Mucosa of rectum (tissue), 2 donors: ENCODE measurements at regions not wholly inside any gene's neighbourhood (a gene's known extent, or its start where the extent isn't known, plus 50 kb on each side); places are given as distances from the start of the nearest gene placed in this dataset.
"Not testable (repeated sequence)": the region's sequence is repeated elsewhere in the genome, so short reads cannot be mapped to it uniquely, and the experiment has no call there.

Experiments used
- H3K27ac ChIP-seq, 2 donors: one replicate each; pipeline ENCODE4 v1.7.0; 2013; ENCODE audit warnings: inconsistent platforms in 2 of 2, low read depth in 2 of 2, low read length in 2 of 2
- H3K27me3 ChIP-seq, 2 donors: one replicate each; pipeline ENCODE4 v1.7.0; 2013; ENCODE audit warnings: low read length in 2 of 2; ENCODE audit not compliant: control insufficient read depth in 2 of 2, insufficient read depth in 2 of 2
- H3K36me3 ChIP-seq, 2 donors: one replicate each; pipeline ENCODE4 v1.7.0; 2013; ENCODE audit warnings: low read length in 2 of 2; ENCODE audit not compliant: control insufficient read depth in 2 of 2, insufficient read depth in 2 of 2
- H3K4me1 ChIP-seq, 2 donors: one replicate each; pipeline ENCODE4 v1.7.0; 2013; ENCODE audit warnings: low read length in 2 of 2, mild to moderate bottlenecking in 1 of 2; ENCODE audit not compliant: control insufficient read depth in 2 of 2, insufficient read depth in 2 of 2
- H3K4me3 ChIP-seq, 2 donors: one replicate each; pipeline ENCODE4 v1.7.0; 2013; ENCODE audit warnings: low read length in 2 of 2
- H3K9ac ChIP-seq, 2 donors: one replicate each; pipeline ENCODE4 v1.7.0; 2013; ENCODE audit warnings: low read length in 2 of 2, low read depth in 1 of 2, mild to moderate bottlenecking in 1 of 2
- H3K9me3 ChIP-seq, 2 donors: one replicate each; pipeline ENCODE4 v1.7.0; 2013; ENCODE audit warnings: low read length in 2 of 2; ENCODE audit not compliant: control insufficient read depth in 2 of 2
- donor health status: healthy.
- donor health status: Normal muscosa, but diverticular disease.

DNA sequence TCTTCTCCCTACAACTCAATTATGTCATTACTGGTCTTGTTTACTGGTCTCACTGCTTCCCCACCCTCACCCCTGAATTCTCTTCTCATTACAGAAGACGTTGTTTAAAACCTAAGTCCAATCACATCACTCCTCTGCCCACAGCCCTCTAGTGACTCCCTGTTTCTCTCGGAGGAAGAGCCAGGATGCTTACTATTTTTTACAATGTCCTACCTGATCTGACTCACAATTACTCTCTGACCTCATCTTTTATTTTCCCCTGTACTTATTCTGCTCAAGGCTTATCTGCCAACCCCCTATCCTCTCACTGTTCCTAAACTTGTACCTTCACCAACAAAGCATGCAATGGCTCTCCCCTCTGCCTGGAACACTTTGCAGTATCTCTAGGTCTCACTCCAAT, 400.4 kb upstream of the PTCHD4 start:
- H3K4me3 ChIP-seq: no peak overlapping the region
- H3K36me3 ChIP-seq: no peaks in the 10 kb centered on the region
- no peak overlapping the region for H3K9ac ChIP-seq
- H3K27me3 ChIP-seq: no peaks in the 10 kb centered on the region
- H3K4me1 ChIP-seq: no peaks in the 10 kb centered on the region
- H3K9me3 ChIP-seq: no peaks in the 10 kb centered on the region
- no peak overlapping the region for H3K27ac ChIP-seq

DNA sequence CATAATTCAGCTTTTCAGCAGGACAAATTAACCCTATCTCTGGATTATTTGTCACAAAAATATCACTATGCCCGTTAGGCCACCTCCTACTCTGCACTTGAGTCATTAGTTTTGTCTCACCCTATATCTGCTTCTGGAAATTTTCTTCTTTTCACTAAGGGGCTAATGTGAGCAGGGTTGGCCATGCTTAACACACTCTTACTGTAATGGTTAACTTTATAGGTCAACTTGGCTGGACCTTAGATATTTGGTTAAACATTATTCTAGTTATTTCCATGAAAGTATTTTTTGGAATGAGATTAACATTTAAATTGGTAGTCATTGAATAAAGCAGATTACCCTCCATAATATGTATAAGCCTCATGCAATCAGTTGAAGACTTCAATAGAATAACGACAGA, 394.6 kb upstream of the PTCHD4 start:
- H3K27me3 ChIP-seq: no peaks in the 10 kb centered on the region
- no peaks in the 10 kb centered on the region for H3K4me1 ChIP-seq
- no peaks in the 10 kb centered on the region for H3K9me3 ChIP-seq
- no peaks in the 10 kb centered on the region for H3K36me3 ChIP-seq
- H3K9ac ChIP-seq: no peak overlapping the region
- no peak overlapping the region for H3K4me3 ChIP-seq
- H3K27ac ChIP-seq: no peak overlapping the region

DNA sequence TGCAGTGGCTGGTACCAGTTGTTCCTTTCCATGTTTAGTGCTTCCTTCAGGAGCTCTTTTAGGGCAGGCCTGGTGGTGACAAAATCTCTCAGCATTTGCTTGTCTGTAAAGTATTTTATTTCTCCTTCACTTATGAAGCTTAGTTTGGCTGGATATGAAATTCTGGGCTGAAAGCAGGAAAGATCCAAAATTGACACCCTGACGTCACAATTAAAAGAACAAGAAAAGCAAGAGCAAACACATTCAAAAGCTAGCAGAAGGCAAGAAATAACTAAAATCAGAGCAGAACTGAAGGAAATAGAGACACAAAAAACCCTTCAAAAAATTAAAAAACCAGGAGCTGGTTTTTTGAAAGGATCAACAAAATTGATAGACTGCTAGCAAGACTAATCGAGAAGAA, 382.4 kb upstream of the PTCHD4 start:
- not testable (repeated sequence) for H3K27me3 ChIP-seq, H3K9ac ChIP-seq, H3K27ac ChIP-seq, H3K4me3 ChIP-seq, H3K4me1 ChIP-seq, H3K36me3 ChIP-seq, H3K9me3 ChIP-seq

DNA sequence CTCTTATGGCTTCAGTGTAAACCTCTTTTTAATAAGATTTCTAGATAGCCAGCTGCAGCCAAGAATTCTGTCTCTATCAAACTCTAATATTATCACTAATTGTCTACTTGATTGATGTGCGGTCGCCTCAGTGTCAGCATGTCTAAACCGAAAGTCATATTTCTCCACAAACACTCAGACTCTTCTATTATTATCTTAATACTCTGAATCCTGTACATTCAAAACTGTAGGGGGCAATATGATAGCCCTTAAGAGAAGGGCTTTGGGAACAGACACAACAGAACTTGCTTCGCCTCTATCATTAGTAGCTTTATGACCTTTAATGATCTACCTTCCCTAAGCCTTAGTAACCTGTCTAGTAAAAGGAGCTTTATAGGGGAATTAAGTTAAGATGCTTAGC, 379.7 kb upstream of the PTCHD4 start:
- no peaks in the 10 kb centered on the region for H3K4me1 ChIP-seq

DNA sequence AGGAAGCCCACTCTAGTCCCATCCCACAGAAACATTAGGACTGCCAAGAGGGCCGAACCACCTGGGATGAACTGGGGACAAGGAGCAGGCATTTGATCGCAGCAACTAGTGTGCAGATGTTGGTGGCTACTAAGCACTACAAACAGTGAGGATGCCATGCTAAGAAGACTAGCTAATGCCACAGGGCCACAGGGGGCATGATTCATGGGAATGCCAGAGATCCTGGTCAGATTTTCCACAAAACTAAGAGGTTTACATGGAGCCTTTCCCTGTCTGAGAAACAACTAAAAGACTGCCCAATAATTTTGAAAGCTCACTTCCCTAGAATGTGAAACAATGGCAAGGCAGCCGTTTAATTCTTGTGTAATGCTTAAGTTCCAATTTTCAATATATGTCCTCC, 375.9 kb upstream of the PTCHD4 start:
- Histone ChIP-seq H3K27ac (no peak overlapping the region), H3K4me3 (no peak overlapping the region), H3K4me1 (no peaks in the 10 kb centered on the region), H3K9me3 (no peaks in the 10 kb centered on the region), H3K27me3 (no peaks in the 10 kb centered on the region), H3K36me3 (no peaks in the 10 kb centered on the region), H3K9ac (no peak overlapping the region)

More for the DNA sequence above, 379.7 kb upstream of the PTCHD4 start:
- no peak overlapping the region for H3K27ac ChIP-seq
- H3K9me3 ChIP-seq: no peaks in the 10 kb centered on the region
- no peaks in the 10 kb centered on the region for H3K27me3 ChIP-seq
- no peak overlapping the region for H3K4me3 ChIP-seq
- no peaks in the 10 kb centered on the region for H3K36me3 ChIP-seq
- no peak overlapping the region for H3K9ac ChIP-seq

DNA sequence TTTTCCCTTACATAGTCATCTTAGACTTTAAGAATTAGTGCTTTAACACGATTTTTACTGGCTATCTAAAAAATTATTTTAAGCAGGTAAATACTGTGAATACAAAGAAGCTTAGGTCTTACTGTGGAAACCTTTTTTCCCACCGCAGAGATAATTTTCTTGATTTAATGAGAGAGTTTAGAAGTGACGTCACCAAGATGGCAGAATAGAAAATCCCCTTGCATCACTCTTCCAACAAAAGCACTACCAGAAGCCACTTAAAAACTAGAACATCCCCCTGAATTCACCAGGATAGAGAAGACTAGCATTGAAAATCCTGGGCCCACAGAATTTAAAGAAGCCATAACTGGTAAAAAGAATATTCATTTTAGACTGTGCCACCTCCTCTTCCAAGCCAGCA, 375.4 kb upstream of the PTCHD4 start:
- Histone ChIP-seq H3K27ac (no peak overlapping the region), H3K9me3 (no peaks in the 10 kb centered on the region), H3K4me1 (no peaks in the 10 kb centered on the region), H3K4me3 (no peak overlapping the region), H3K27me3 (no peaks in the 10 kb centered on the region), H3K36me3 (no peaks in the 10 kb centered on the region), H3K9ac (no peak overlapping the region)

DNA sequence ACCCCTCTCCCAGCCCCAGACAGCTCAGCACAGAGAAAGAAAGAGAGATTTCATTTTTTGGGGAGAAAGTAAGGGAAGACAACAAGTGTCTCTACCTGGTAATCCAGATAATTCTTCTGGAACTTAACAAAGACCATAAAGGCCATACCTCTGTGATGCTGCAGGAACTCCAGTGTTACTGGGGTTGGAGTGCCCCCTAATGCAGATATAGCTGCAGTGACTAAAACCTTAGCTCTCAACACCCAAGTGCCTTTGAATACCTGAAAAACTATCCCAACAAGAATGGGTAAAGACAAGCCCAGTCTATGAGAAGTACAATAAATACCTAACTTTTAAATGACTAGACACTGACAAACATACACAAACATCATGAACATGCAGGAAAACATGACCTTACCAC, 365.3 kb upstream of the PTCHD4 start:
- Histone ChIP-seq H3K27me3 (no peaks in the 10 kb centered on the region), H3K4me1 (no peaks in the 10 kb centered on the region), H3K36me3 (no peaks in the 10 kb centered on the region), H3K4me3 (no peak overlapping the region), H3K9ac (no peak overlapping the region), H3K27ac (no peak overlapping the region), H3K9me3 (no peaks in the 10 kb centered on the region)

DNA sequence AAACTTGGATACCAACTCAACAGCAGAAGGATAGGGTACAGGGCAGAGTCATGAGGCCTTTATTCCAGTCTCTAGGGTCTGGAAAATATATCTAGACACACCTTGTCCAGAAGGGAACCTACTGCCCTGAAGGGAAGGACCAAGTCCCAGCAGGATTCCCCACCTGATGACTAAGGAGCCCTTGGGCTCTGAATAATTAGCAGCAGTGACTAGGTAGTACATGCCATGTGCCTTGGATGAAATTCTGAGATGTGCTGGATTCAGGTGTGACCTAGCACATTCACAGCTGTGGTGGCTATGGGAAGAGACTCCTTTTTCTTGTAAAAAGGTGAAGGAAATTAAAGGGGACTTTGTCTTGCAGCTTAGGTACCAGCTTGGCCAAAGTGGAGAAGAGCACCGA, 364.3 kb upstream of the PTCHD4 start:
- no peak overlapping the region for H3K27ac ChIP-seq
- H3K9ac ChIP-seq: no peak overlapping the region
- H3K4me1 ChIP-seq: no peaks in the 10 kb centered on the region

DNA sequence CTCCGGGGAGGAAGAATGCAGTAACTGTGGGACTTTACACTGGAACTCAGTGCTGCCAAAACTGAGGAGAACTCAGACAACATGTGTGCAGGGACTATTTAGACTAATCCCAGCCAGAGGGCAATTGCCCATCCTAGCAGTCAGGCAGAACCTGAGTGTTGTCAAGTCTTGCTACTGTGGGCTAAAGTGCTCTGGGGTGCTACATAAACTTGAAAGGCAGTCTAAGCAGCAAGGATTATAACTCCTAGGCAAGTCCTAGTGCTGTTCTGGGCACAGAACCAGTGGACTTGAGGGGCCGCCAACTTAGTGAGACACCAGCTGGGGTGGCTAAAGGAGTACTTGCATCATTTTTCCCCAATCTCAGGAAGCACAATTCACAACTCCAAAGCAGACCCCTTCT, 363.8 kb upstream of the PTCHD4 start:
- no peak overlapping the region for H3K4me3 ChIP-seq
- no peaks in the 10 kb centered on the region for H3K4me1 ChIP-seq
- H3K36me3 ChIP-seq: no peaks in the 10 kb centered on the region
- no peak overlapping the region for H3K27ac ChIP-seq
- no peaks in the 10 kb centered on the region for H3K9me3 ChIP-seq
- H3K9ac ChIP-seq: no peak overlapping the region
- no peaks in the 10 kb centered on the region for H3K27me3 ChIP-seq

More for the DNA sequence above, 364.3 kb upstream of the PTCHD4 start:
- Histone ChIP-seq H3K27me3 (no peaks in the 10 kb centered on the region), H3K4me3 (no peak overlapping the region), H3K9me3 (no peaks in the 10 kb centered on the region), H3K36me3 (no peaks in the 10 kb centered on the region)

DNA sequence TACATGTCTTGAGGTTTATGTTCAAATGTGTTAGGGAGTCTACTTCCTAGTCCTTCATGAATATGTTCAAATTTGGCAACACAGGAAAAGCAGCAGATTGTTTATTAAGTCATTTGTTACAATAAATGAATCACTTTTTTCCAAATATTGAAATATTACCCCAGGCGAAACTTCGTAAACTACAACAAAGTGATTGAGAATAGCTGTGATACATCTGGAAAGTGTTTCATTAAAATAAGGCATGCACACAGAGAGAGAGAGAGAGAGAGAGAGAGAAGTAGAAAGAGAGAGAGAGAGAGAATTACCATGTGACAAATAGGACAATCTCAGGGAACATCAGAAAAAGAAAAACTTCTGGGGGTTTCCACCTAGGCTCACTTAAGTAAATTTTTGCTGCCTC, 363.1 kb upstream of the PTCHD4 start:
- H3K27ac ChIP-seq: no peak overlapping the region
- H3K9me3 ChIP-seq: no peaks in the 10 kb centered on the region
- H3K27me3 ChIP-seq: no peaks in the 10 kb centered on the region
- H3K36me3 ChIP-seq: no peaks in the 10 kb centered on the region
- no peak overlapping the region for H3K4me3 ChIP-seq
- H3K9ac ChIP-seq: no peak overlapping the region
- H3K4me1 ChIP-seq: no peaks in the 10 kb centered on the region

DNA sequence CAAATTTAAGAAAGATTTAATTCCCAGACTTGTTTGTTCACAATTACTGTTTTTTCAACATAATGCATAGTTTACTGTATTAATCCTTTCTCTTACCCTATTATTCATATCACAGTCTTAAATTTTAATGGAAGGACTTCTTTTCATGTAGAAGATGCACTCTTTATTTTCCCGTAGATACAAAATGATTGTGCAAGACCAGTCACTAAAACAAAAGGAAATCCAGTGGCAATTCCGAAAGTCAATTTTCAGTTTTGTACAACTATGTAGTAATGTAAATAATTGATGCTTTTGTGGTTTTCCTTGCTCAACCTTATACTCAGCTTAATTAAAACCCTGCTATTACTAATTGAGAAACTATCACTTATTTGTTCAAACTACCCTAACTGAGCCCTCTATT, 361.5 kb upstream of the PTCHD4 start:
- H3K36me3 ChIP-seq: no peaks in the 10 kb centered on the region
- H3K9ac ChIP-seq: no peak overlapping the region

More for the DNA sequence above, 361.5 kb upstream of the PTCHD4 start:
- Histone ChIP-seq H3K4me1 (no peaks in the 10 kb centered on the region), H3K27me3 (no peaks in the 10 kb centered on the region), H3K9me3 (no peaks in the 10 kb centered on the region), H3K4me3 (no peak overlapping the region), H3K27ac (no peak overlapping the region)
